ENCODE measurements at regions not wholly inside any gene's neighbourhood (a gene's known extent, or its start where the extent isn't known, plus 50 kb on each side); places are given as distances from the start of the nearest gene placed in this dataset.

DNA sequence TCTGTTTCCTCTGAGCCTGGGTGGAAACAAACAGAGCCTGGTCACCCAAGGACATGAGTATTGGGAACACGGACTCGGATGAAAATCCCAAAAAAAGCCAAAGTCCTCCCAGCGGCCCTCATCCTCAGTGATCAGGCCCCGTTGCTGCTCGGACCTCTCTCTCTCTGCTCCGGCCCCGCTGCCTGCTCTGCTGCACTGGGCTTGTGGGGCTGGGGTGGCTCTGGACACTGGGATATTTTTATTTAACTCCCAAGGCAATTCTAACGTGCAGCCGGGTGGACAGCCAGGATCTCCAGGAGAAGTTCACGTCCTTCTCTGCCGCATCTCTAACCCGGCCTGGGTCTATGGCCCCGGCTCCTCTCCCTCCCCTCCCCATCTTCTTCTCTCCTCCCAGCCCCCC lies 280.9 kb upstream of the TNRC6C start:
- H3K36me3 Mint-ChIP-seq (ENCODE audit: low read depth, unreplicated experiment), result no peaks in the 10 kb centered on the region
- H3K27me3 Mint-ChIP-seq (ENCODE audit: unreplicated experiment), result peaks cover 3% of the 10 kb centered on the region
- H3K9me3 Mint-ChIP-seq (ENCODE audit: unreplicated experiment), result no peaks in the 10 kb centered on the region
- no peaks in the 10 kb centered on the region for H3K4me1 Mint-ChIP-seq (ENCODE audit: unreplicated experiment)
- H3K27ac Mint-ChIP-seq (ENCODE audit: unreplicated experiment), result no peak overlapping the region
- H3K4me3 Mint-ChIP-seq (ENCODE audit: unreplicated experiment), result no peak overlapping the region
- TF ChIP-seq, protein P1, sequence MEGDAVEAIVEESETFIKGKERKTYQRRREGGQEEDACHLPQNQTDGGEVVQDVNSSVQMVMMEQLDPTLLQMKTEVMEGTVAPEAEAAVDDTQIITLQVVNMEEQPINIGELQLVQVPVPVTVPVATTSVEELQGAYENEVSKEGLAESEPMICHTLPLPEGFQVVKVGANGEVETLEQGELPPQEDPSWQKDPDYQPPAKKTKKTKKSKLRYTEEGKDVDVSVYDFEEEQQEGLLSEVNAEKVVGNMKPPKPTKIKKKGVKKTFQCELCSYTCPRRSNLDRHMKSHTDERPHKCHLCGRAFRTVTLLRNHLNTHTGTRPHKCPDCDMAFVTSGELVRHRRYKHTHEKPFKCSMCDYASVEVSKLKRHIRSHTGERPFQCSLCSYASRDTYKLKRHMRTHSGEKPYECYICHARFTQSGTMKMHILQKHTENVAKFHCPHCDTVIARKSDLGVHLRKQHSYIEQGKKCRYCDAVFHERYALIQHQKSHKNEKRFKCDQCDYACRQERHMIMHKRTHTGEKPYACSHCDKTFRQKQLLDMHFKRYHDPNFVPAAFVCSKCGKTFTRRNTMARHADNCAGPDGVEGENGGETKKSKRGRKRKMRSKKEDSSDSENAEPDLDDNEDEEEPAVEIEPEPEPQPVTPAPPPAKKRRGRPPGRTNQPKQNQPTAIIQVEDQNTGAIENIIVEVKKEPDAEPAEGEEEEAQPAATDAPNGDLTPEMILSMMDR (IDR thresholded peaks at IDR 0.05; ENCODE audit: unreplicated experiment), result no peak
- no peak for DNase-seq (ENCODE audit: low spot score)

DNA sequence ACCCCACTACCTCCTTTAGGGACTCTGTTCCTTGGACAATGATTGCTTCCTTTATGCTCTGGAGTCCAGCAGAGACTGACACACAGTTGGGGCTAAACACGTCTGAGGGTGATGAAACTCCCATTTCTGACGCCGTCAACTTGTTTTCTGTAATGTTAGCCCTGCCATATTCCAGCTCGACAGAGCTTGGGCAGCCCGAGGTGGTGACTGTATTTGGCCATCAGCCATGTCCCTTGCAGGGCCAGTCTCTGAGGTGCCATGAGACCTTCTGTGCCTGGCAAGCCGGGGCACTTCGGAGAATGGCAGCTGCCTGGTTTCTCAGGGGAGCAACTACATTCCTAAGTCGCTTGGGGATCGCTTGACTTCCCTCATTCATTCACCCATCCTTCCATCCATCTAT lies 278.9 kb upstream of the TNRC6C start:
- no peak for DNase-seq (ENCODE audit: low spot score)

DNA sequence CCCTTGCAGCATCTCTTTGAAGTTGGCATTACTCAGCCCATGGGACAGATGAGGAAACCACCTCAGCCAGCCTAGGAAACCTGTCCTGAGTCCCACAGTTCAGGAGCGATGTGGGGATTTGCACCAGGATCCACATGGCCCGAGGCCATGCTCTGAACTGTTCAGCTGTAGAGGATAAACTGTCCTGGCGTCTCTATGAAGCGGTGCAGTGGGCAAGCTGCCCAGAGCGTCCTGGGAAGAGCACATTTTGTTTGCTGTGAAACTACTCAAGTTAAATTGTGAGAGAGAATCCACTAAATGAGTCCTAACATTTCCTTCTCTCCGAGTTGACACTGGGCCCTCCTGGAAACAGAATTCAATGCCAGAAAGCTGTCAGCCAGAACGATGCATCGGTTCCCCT lies 276.6 kb upstream of the TNRC6C start:
- TF ChIP-seq, protein P1 (IDR thresholded peaks at IDR 0.05; ENCODE audit: unreplicated experiment), result no peak
- no peaks in the 10 kb centered on the region for H3K4me1 Mint-ChIP-seq (ENCODE audit: unreplicated experiment)
- no peaks in the 10 kb centered on the region for H3K36me3 Mint-ChIP-seq (ENCODE audit: low read depth, unreplicated experiment)
- no peaks in the 10 kb centered on the region for H3K9me3 Mint-ChIP-seq (ENCODE audit: unreplicated experiment)
- peaks cover 1% of the 10 kb centered on the region for H3K27me3 Mint-ChIP-seq (ENCODE audit: unreplicated experiment)
- no peak for DNase-seq (ENCODE audit: low spot score)
- no peak overlapping the region for H3K4me3 Mint-ChIP-seq (ENCODE audit: unreplicated experiment)
- H3K27ac Mint-ChIP-seq (ENCODE audit: unreplicated experiment), result no peak overlapping the region

More for the DNA sequence above, 278.9 kb upstream of the TNRC6C start:
- H3K27ac Mint-ChIP-seq (ENCODE audit: unreplicated experiment), result no peak overlapping the region
- no peaks in the 10 kb centered on the region for H3K4me1 Mint-ChIP-seq (ENCODE audit: unreplicated experiment)
- H3K9me3 Mint-ChIP-seq (ENCODE audit: unreplicated experiment), result no peaks in the 10 kb centered on the region
- H3K4me3 Mint-ChIP-seq (ENCODE audit: unreplicated experiment), result no peak overlapping the region
- peaks cover 3% of the 10 kb centered on the region for H3K27me3 Mint-ChIP-seq (ENCODE audit: unreplicated experiment)
- no peaks in the 10 kb centered on the region for H3K36me3 Mint-ChIP-seq (ENCODE audit: low read depth, unreplicated experiment)
- TF ChIP-seq, protein P1 (IDR thresholded peaks at IDR 0.05; ENCODE audit: unreplicated experiment), result no peak

DNA sequence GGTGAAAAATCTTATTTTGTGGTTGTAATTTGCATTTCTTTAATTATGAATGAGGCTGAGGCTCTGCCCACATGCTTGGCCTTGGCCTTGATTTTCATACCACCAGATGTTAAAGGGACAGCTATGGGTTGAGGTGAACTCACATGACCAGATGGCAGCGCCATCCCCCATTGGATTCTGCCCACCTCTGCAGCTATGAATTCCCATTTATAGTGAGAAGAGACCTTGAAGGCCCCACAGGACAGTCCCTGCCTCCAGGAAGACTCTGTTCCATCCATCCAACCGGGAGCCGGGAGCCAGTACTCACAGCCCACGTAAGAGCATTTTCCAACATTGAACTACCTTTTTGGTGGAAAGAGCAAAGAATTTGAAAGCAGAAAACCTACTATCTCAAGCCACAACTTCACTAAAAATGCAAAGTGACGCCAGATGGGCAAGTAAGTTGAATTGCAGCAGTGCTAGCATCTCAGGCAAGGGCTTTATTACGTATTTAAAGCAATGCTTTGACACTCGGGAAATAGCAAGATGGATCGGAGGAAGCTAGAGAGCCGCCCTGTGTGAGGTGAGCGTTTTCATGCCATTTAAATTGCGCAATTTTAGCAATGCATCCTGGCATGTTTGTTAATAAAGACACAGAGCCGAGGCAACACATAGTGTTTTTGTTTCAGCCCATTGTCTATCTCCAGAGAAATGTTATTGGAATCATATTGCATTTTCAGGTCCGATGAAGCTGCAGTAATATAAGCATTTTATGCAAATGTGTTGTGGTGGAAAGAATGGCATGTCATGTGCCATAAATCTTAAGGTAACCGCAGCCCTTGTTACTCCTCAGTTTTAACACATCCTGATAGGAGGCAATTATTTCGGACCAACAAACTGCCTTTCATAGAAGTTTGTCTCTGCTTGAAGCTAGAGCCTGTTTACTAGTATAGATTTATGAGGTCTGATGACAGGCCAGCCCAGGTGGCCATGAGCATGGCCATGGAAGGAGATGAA lies 273.4 kb upstream of the TNRC6C start:
- no peak overlapping the region for H3K4me3 Mint-ChIP-seq (ENCODE audit: unreplicated experiment)
- no peaks in the 10 kb centered on the region for H3K9me3 Mint-ChIP-seq (ENCODE audit: unreplicated experiment)
- H3K4me1 Mint-ChIP-seq (ENCODE audit: unreplicated experiment), result no peaks in the 10 kb centered on the region
- H3K36me3 Mint-ChIP-seq (ENCODE audit: low read depth, unreplicated experiment), result no peaks in the 10 kb centered on the region
- TF ChIP-seq, protein P1 (IDR thresholded peaks at IDR 0.05; ENCODE audit: unreplicated experiment), result no peak
- H3K27me3 Mint-ChIP-seq (ENCODE audit: unreplicated experiment), result peaks cover 3% of the 10 kb centered on the region
- no peak overlapping the region for H3K27ac Mint-ChIP-seq (ENCODE audit: unreplicated experiment)
- no peak for DNase-seq (ENCODE audit: low spot score)

DNA sequence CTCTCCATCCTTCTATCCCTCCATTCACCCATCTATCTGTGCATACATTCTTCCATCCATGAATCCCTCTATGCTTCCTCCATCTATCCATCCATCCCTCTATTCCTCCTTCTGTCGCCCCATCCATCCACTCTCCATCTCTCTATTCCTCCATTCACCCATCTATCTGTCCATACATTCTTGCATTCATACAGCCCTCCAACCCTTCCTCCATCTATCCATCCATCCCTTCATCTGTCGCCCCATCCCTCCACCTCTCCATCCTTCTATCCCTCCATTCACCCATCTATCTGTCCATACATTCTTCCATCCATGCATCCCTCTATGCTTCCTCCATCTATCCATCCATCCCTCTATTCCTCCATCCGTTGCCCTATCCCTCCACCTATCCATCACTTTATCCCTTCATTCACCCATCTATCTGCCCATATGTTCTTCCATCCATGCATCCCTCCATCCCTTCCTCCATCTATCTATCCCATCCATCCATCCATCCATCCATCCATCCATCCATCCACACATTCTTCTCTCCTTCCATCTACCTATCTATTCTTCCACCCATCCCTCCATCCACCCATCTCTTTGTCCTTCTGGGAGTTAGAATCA lies 272.5 kb upstream of the TNRC6C start:
- TF ChIP-seq, protein P1 (IDR thresholded peaks at IDR 0.05; ENCODE audit: unreplicated experiment), result no peak
- Mint-ChIP-seq H3K4me3 (ENCODE audit: unreplicated experiment) (no peak overlapping the region), H3K27me3 (ENCODE audit: unreplicated experiment) (peaks cover 3% of the 10 kb centered on the region), H3K27ac (ENCODE audit: unreplicated experiment) (no peak overlapping the region), H3K36me3 (ENCODE audit: low read depth, unreplicated experiment) (no peaks in the 10 kb centered on the region), H3K4me1 (ENCODE audit: unreplicated experiment) (no peaks in the 10 kb centered on the region), H3K9me3 (ENCODE audit: unreplicated experiment) (no peaks in the 10 kb centered on the region)
- no peak for DNase-seq (ENCODE audit: low spot score)
